Esophagus muscularis mucosa (tissue), 4 donors: ENCODE measurements at regions not wholly inside any gene's neighbourhood (a gene's known extent, or its start where the extent isn't known, plus 50 kb on each side); places are given as distances from the start of the nearest gene placed in this dataset.

Experiments used
- CTCF ChIP-seq, 3 experiments: fragments of 200-600 bp in 2 of 3; fragments of 450-650 bp in 1 of 3; sonication (generic) in 2 of 3; IDR thresholded peaks; one replicate each; pipeline ENCODE4 v1.5.1; 2017 to 2019; ENCODE audit warnings: antibody characterized with exemption in 3 of 3, mild to moderate bottlenecking in 2 of 3, moderate library complexity in 1 of 3
- EP300 ChIP-seq: sonication (generic); formaldehyde crosslinking; IDR thresholded peaks from one replicate; pipeline ENCODE4 v1.6.1; 2017; ENCODE audit warnings: antibody characterized with exemption
- POLR2A ChIP-seq: fragments of 450-650 bp; IDR thresholded peaks from one replicate; pipeline ENCODE4 v1.6.1; 2017; ENCODE audit warnings: antibody characterized with exemption, moderate library complexity, mild to moderate bottlenecking, low read depth
- POLR2AphosphoS5 ChIP-seq, 2 donors: sonication (generic); formaldehyde crosslinking; IDR thresholded peaks; one replicate each; pipeline ENCODE4 v1.6.1; 2017; ENCODE audit warnings: antibody characterized with exemption in 2 of 2

- TF ChIP-seq CTCF (IDR thresholded peaks at IDR 0.05) (no peak), EP300 (no peak), POLR2A (no peak), POLR2AphosphoS5 (IDR thresholded peaks at IDR 0.05) (no peak)
Measured at GRCh38 chr12:60872850-60873713, 1277.3 kb downstream of the SLC16A7 start.
